NCI-H1436 treated with DMSO at 0.1 percent for 48 hours (cell line): ENCODE measurements at regions not wholly inside any gene's neighbourhood (a gene's known extent, or its start where the extent isn't known, plus 50 kb on each side); places are given as distances from the start of the nearest gene placed in this dataset.
"Not testable (repeated sequence)": the region's sequence is repeated elsewhere in the genome, so short reads cannot be mapped to it uniquely, and the experiment has no call there.

ENCODE experiments used
- DNase-seq: peaks from one replicate; lab custom pipeline; 2025; lab: John Stamatoyannopoulos, UW

GRCh38 chr3:8312685-8313084, 188.9 kb upstream of the LMCD1 start:
- no peak for DNase-seq

- DNase-seq = no peak
Measured at GRCh38 chr3:8313560-8314267, 187.9 kb upstream of the LMCD1 start.

DNA sequence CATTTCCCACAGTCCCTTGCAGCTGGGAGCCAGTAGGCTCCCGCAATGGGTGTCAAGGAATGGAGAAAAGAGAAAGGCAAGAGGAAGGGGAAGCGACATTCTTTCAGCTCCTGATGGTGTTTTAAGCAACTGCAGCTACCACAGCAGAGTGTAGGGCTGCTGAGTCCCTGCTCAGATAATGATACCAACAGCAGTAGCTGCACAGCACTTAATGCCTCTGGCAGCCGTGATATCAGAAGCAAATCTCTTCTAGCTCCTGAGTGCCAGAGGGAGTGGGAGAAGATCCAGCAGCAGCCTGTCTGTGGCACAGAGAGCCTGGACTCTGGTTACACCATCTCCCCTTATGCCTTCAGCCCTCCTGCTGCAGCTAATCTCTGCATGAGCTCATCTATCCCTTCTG, 186.1 kb upstream of the LMCD1 start:
- not testable (repeated sequence) for DNase-seq

DNA sequence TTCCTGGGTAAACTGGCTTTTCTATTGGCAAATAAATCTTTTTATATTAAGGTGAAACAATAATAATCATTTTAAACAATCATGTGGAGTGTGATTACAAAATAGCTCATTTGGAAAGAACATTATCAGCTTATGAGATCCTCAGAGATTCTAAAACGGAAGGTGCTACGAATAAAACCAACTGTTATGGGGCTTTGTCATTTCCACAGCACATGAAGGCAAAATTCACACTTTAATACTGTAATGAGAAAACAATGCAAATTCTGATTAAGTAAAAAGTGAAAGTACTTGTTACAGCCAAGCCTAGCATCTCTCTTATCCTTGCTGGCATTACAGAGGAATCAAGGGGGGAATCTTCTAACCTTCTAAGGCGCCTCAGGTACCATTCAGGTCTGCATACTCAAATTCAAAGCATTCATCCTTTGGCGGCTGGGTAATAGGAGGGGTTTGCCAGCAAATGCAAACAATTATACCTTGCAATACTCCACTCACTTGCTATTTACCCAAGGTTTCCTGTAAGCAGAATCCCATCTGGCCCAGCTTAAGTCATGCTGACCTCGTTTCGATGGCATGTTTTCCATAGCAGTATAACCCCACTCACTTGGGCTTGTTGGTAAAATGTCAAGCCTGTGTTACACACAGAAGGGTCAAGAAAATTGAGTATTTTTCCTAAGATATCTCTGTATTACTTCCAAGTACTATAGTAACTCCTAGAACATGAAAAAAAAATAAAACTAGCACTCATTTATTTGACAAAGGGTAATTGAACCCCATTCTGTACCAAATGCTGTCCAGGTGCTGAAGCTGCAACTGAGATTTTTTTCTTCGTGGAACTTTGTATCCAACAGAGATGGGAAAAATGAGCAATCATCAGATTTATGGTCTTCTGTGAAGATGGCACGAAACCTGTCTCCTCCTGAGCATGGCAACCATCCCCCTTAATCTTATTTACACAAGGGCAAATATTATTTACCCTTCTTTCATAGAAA, 183.7 kb upstream of the LMCD1 start:
- DNase-seq = no peak

GRCh38 chr3:8319935-8320634, 181.5 kb upstream of the LMCD1 start:
- no peak for DNase-seq

DNA sequence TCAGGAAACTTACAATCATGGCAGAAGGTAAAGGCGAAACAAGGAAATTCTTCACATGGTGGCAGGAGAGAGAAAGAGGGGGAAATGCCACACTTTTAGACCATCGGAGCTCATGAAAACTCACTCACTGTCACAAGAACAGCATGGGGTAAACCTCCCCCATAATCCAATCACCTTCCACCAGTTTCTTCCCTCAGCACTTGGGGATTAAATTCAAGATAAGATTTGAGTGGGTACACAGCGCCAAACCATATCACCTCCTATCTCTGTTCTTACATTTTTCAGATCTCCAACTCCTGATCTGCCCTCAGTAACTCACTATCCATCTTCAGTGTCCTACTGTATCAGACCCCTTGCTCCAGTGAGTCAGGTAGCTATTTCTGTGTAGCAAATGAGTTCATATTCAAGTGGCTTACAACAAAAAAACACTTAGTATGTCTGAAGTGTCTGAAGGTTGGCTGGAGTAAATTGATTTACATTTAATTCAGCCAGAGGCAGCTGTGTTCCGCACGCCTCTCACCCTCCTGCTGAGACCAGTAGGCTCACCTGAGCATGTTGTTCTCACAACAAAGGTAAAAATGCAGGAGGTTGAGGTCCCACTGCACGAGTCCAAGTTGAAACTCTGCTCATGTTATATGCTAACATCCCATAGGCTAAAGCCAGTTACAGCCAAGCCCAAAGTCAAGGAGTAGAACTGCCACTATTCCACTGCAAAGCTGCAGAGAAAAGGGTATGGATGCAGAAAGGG, 180.7 kb upstream of the LMCD1 start:
- DNase-seq = no peak

DNA sequence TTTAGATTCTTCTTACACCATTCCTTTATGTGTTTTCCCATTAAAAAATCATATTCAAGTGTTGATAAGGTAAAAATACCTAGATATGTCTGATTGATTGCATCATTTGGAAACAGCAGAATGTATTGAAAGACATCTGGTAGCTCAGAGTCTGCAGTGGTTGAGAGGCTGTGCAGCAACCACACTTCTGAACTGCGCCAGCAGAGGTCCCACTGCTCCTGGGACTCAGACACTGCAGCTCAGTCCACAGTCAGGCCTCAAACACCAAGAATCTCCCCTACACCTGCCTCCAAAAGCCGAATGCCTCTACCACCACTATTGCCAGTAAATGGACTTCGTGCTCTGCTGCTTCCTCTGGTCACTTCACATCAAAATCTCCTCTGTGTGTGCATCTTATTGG, 176.9 kb upstream of the LMCD1 start:
- DNase-seq = no peak

- DNase-seq = no peak
Measured at GRCh38 chr3:8325306-8325705, 176.3 kb upstream of the LMCD1 start.

DNA sequence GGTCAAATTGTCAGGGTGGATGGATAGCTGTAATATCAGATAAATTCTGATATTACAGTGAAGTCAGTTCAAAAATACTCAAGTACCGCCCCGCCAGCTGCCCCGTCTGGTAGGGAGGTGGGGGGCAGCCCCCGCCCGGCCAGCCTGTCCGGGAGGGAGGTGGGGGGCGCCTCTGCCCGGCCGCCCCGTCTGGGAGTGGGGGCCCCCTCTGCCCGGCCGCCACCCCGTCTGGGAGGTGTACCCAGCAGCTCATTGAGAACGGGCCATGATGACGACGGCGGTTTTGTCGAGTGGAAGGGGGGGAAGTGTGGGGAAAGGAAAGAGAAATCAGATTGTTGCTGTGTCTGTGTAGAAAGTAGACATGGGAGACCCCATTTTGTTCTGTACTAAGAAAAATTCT, 175.8 kb upstream of the LMCD1 start:
- not testable (repeated sequence) for DNase-seq

DNA sequence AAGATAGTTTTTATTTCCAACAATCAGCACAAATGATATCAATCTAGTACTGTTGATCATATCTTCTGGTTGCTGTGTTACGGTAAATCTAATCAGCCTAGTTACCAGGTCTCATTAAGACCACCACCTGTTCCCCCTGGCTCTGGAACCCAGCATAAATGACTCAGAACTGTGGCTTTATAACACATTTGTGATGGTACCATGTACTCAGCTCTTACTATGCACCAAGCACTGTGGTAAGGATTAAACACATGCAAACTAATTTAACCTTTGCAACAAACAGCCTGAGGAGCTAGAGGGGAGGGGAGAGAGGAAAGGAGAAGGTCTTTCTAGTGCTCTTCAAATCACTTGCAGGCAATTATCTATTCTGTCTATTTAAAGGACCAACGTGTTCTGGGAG, 173.9 kb upstream of the LMCD1 start:
- DNase-seq = no peak

GRCh38 chr3:8328967-8329366, 172.7 kb upstream of the LMCD1 start:
- DNase-seq = no peak

DNA sequence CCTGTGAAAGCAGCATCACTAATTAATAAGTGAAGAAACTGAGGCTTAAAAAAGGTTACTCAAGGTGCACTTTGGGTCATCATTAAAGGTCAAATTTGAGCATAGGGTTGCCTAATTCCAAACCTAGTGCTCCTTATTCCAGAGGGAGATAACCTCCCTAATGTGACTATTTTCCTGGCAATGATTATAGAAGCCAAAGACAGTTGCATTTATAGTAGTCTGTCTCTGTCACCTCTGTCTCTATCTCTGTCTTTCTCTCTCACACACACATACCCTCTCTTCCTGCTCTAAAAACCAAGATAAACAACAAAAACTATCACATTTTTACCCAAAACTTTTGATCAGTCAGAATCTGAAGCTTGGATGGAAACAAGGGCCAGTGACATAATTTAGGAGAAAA, 172.0 kb upstream of the LMCD1 start:
- no peak for DNase-seq

DNA sequence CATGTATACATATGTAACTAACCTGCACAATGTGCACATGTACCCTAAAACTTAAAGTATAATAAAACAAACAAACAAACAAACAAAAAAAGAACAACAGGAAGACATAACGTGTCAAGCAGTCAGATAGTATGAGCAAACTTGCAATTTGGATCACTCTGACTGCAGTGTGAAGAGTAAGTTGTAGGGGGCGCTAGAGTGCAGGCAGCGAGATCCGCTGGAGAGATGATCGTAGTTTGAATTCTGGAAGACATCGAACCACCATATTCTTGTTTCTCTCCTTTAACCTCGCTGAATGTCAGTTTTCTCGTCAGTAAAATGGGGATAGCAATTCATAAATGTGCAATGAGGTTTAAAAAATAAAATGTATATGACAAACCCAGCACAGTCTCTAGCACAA, 165.2 kb upstream of the LMCD1 start:
- no peak for DNase-seq

DNA sequence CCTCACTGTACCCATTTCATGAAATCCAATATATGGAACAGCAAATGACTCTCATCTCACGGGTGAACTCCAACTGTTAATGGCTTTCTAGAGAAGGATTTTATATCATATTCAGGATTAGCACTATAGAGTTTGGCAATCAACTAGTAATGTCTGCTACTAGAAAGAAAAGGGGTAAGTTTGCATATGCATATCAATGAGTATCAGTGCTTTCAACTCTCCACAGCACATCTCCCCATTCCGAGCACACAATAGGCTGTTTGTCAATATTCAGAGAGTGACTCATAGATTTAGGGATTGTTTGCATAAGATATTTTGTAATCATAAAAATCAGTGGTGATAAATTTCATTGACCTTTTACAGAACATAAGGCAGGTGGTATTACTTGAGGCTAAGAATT, 163.2 kb upstream of the LMCD1 start:
- DNase-seq = no peak

DNA sequence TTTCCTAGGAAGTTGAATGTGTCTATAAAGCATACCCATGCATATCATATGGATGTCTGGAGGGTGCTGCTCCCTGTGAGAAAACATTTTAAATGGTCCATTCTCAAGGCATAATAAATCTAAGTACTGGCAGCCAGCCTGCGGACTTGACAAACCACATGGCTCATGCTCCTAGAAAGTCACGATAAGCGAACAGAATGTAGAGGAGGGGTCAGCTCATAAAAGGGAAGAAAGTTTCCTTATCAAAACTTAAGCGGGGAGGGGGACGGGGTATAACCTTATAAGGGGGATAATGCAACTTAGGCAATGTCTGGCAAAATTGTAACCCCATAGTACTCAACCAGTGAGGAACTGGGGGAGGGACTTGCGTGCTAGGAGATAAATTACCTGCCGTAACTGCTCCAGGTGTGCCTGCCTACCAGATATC, 159.8 kb upstream of the LMCD1 start:
- no peak for DNase-seq

DNA sequence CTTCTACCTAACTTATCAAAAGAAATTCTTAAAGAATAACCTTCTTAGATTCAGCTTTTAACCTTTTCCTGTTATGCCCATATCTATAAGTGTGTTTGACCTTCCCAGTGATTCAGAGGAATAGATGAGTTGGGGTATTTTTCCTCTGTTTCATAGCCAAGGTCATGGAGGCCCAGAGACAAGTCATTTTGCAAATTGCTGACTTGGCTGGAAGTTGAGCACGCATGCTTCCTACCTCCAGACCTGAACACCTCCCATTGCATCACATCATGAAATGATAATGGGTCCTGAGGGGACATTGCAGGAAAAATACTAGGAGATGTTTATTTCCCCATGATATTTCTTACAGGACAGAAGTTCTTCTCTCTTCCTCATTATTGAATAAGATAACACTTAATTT, 158.6 kb upstream of the LMCD1 start:
- no peak for DNase-seq

GRCh38 chr3:8345398-8345797, 156.2 kb upstream of the LMCD1 start:
- no peak for DNase-seq

GRCh38 chr3:8348076-8348475, 153.5 kb upstream of the LMCD1 start:
- DNase-seq = no peak

GRCh38 chr3:8352475-8352874, 149.1 kb upstream of the LMCD1 start:
- DNase-seq = no peak

- DNase-seq = no peak
Measured at GRCh38 chr3:8353364-8353763, 148.3 kb upstream of the LMCD1 start.

DNA sequence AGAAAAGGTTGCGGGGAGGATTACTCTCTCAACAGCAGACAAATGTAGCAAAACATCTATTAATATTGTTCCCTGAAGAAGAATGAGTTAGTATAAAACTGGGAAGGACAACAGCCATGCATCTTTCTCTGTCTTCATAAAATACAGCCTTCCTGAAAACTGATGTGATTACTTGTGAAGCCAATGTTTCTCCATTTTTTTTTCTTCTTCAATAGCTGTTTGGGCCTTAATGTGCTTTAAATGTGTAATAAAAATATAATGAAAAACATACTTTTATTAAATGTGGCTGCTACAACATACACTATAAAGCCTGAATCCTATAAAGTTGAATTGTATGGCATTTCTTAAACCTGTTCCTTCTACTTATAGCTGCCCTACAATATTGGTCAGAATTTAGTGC, 146.3 kb upstream of the LMCD1 start:
- no peak for DNase-seq

DNA sequence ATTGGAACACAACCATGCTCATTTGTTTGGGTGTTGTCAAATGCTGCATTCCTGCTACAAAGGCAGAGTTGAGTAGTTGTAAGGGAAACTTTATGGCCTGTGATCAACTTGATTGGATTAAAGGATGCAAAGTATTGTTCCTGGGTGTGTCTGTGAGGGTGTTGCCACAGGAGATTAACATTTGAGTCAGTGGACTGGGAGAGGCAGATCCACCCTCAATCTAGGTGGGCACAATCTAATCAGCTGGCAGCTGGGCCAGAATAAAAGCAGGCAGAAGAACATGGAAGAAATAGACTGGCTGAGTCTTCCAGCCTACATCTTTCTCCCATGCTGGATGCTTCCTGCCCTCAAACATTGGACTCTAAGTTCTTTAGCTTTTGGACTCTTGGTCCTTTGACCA, 145.6 kb upstream of the LMCD1 start:
- not testable (repeated sequence) for DNase-seq
